ENCODE measurements at regions not wholly inside any gene's neighbourhood (a gene's known extent, or its start where the extent isn't known, plus 50 kb on each side); places are given as distances from the start of the nearest gene placed in this dataset.

- TF ChIP-seq HMG20B (CRISPR knock-in tag; IDR thresholded peaks at IDR 0.05) = no peak
- TF ChIP-seq FOXJ3 (CRISPR knock-in tag; IDR thresholded peaks at IDR 0.05) = no peak
- TF ChIP-seq CBX5 (IDR thresholded peaks at IDR 0.05; ENCODE audit: borderline replicate concordance, low read depth) = no peak
- no peak for TF ChIP-seq ZBTB2 (IDR thresholded peaks at IDR 0.05)
- TF ChIP-seq SREBF1 (IDR thresholded peaks at IDR 0.05; ENCODE audit: borderline replicate concordance, low read depth, low read length) = no peak
- no peak for TF ChIP-seq NR3C1 (CRISPR knock-in tag; IDR thresholded peaks at IDR 0.05)
- no peak for TF ChIP-seq ELK3 (CRISPR knock-in tag; IDR thresholded peaks at IDR 0.05)
- no peak for TF ChIP-seq SMARCA5 (IDR thresholded peaks at IDR 0.05)
- TF ChIP-seq VEZF1 (CRISPR knock-in tag; IDR thresholded peaks at IDR 0.05) = peak; percentile 84
- TF ChIP-seq ZNF217 (CRISPR knock-in tag; IDR thresholded peaks at IDR 0.05) = no peak
- peak in 2 of 3 experiments; percentile 60 to 63; a peak in 3 of 6 replicates for TF ChIP-seq ZBTB11 (CRISPR knock-in tag; IDR thresholded peaks at IDR 0.05)
- no peak for TF ChIP-seq TSC22D4 (tag; IDR thresholded peaks at IDR 0.05)
- no peak for TF ChIP-seq HDGF (IDR thresholded peaks at IDR 0.05)
- TF ChIP-seq ZNF280A (IDR thresholded peaks at IDR 0.05; ENCODE audit: low read depth, partially characterized antibody) = no peak
- TF ChIP-seq RBM25 (IDR thresholded peaks at IDR 0.05; ENCODE audit: low read depth, low read length, severe bottlenecking) = no peak
- TF ChIP-seq KDM5B (IDR thresholded peaks at IDR 0.05; ENCODE audit: insufficient replicate concordance, low read depth, low read length) = no peak
- TF ChIP-seq ZC3H8 (IDR thresholded peaks at IDR 0.05) = no peak
- TF ChIP-seq HNRNPUL1 (IDR thresholded peaks at IDR 0.05; ENCODE audit: low read length) = no peak
- TF ChIP-seq SIX5 (IDR thresholded peaks at IDR 0.05; ENCODE audit: borderline replicate concordance in 1 of 2, insufficient read depth in 1 of 2, low read depth in 1 of 2, low read length in 2 of 2) = no peak
Observed at GRCh38 chr11:70568035-70568813, 169.9 kb downstream of the CTTN start (continued).

Data from K562 (cell line).